AG09319 (cell line): ENCODE measurements at regions not wholly inside any gene's neighbourhood (a gene's known extent, or its start where the extent isn't known, plus 50 kb on each side); places are given as distances from the start of the nearest gene placed in this dataset.

ENCODE experiments used
- DNase-seq: peaks from one replicate; pipeline ENCODE4 v3.0.0-alpha.2; 2010; ENCODE audit warnings: low read depth; ENCODE audit errors: extremely low read depth
- CTCF ChIP-seq: IDR thresholded peaks from 2 replicates; pipeline ENCODE4 v1.5.1; 2011; ENCODE audit warnings: low read depth, mild to moderate bottlenecking, inconsistent platforms, low read length, moderate library complexity

DNA sequence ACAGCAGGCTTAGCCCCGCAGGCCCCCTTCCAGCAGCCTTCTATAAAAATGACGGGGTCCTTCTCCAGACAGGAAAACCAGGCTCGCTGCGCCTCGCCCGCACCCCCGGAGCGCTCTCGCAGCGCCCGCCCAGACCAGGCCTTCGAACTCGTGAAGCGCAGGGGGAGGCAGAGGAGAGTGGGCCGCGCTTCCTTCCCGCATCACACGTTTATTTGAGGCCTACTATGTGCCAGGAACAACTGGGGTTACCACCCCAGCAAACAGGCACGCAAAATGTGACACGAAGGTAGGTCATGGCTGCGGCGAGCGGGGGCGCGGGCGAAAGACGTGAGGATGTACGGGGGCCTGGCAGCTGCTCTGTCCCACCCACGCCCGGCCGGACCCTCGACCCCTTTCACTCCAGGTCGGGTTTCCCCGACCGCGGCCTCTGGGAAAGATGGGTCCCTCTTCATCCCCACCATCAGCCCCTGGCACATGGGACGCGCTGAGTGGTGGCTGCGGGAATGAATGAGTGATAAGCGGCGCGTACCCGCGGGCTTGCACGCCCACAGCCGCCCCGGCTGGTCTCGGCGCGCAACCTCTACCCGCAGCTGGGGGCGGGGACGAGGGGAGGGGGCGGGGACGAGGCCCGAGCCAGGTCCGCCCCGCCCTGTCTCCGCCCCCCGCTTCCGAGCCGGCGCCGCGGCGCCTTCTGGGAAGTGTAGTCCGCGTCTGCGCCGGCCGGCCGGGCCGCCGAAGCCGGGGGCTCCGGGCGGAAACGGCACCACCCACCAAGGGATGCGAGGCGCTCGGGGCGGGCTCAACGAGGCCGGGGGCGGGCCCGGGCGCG, 59.1 kb downstream of the ZNF467 start:
- no peak for TF ChIP-seq CTCF

GRCh38 chr7:149713731-149714068, 59.7 kb downstream of the ZNF467 start:
- DNase-seq = no peak
- TF ChIP-seq CTCF = no peak

More for the DNA sequence above, 59.1 kb downstream of the ZNF467 start:
- peak; percentile 61 for DNase-seq

DNA sequence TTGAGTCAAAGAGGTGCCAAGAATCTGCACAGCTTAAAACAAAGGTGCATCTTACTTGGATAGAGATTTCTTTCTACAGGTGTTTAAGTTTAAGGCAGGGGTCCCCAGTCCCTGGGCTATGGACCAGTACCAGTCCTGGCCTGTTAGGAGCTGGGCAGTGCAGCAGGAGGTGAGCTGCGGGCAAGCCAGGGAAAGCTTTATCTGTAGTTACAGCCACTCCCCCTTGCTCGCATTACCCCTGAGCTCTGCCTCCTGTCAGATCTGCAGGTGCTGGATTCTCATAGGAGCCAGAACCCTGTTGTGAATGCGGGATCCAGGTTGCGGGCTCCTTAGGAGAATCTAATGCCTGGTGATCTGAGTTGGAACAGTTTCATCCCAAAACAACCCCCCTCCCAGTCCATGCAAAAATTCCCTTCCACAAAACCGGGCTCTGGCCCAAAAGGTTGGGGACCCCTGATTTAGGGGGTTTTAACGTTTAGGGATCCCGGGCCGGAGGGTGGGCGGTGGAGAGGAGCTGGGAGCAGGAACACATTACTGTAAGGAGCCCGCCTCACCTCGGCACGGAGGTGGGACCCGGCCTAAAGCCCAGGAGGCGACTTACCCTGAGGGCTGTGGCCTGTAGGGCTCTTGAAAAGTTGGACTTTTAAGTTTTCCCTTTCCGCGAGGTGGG, 60.2 kb downstream of the ZNF467 start:
- no peak for DNase-seq
- TF ChIP-seq CTCF = no peak

GRCh38 chr7:149708026-149708425, 65.4 kb downstream of the ZNF467 start:
- no peak for TF ChIP-seq CTCF
- no peak for DNase-seq

DNA sequence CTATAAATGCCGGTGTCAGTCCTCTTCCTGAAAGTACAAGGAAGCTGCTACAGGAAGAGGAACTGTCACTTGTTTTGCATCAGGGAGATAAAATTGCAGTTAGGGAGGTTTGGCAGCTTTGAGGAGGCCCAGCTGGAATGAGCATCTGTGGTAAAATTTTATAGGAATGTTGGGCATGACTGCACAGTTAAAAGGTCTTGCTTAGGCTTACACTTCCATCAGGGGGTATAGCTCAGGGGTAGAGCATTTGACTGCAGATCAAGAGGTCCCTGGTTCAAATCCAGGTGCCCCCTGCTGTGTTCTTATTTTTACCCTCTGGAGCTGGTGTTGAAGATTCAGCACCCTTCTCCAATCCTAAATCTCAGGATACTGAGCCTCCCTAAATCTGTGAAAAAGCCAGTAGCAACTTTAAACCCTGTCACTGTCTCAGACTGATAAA, 65.9 kb downstream of the ZNF467 start:
- no peak for DNase-seq
- no peak for TF ChIP-seq CTCF

DNA sequence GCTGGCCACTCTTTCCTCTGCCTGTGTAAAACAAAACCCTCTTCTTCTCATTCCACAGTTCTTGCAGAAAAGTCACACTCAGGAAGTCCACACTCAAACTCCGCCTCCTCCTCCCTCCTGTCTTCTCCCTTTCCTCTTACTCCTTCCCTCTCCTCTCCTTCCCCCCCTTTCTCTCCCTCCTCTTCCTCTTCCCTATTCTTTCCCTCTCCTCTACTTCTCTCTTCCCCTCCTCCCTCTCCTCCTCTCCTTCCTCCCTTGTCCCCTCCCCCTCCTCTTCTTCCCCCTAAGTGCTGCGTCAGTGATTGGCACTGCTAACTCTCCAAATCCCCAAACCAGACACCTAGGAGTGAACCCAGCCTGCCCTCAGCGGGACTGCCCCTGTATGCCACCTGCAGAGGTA, 67.0 kb downstream of the ZNF467 start:
- no peak for TF ChIP-seq CTCF
- DNase-seq = no peak

GRCh38 chr7:149704507-149704906, 68.9 kb downstream of the ZNF467 start:
- TF ChIP-seq CTCF = no peak
- no peak for DNase-seq
